Adrenal gland (tissue), 9 donors: ENCODE measurements at regions not wholly inside any gene's neighbourhood (a gene's known extent, or its start where the extent isn't known, plus 50 kb on each side); places are given as distances from the start of the nearest gene placed in this dataset.

Experiments used
- DNase-seq, 7 donors: peaks; one replicate each; pipeline ENCODE4 v3.0.0-alpha.2; 2019 to 2020
- H3K27ac ChIP-seq, 5 donors: fragments of 200-600 bp; sonication (generic) in 4 of 5; 1 replicate in 3 of 5; 2 replicates in 2 of 5; pipeline versions ENCODE4 v1.5.1 to v1.8.0; 2016 to 2020; ENCODE audit warnings: mild to moderate bottlenecking in 1 of 5
- H3K27me3 ChIP-seq: fragments of 200-600 bp; 2 replicates; pipeline ENCODE4 v1.8.0; 2021
- H3K36me3 ChIP-seq, 2 donors: fragments of 200-600 bp; replicated peaks in 1 of 2; 1 replicate in 1 of 2; 2 replicates in 1 of 2; pipeline versions ENCODE4 v1.5.1 to v1.8.0; 2018 to 2022
- H3K4me1 ChIP-seq, 2 donors: fragments of 200-600 bp; replicated peaks in 1 of 2; 1 replicate in 1 of 2; 2 replicates in 1 of 2; pipeline versions ENCODE4 v1.5.1 to v1.8.0; 2018 to 2021
- H3K4me3 ChIP-seq, 4 donors: fragments of 200-600 bp; sonication (generic) in 3 of 4; one replicate each; pipeline ENCODE4 v1.5.1; 2016 to 2018
- H3K9me3 ChIP-seq, 3 donors: fragments of 200-600 bp; sonication (generic) in 1 of 3; replicated peaks in 1 of 3; 1 replicate in 2 of 3; 2 replicates in 1 of 3; pipeline versions ENCODE4 v1.5.1 to v1.8.0; 2016 to 2021
- POLR2A ChIP-seq, 2 donors: fragments of 450-650 bp; IDR thresholded peaks; one replicate each; pipeline ENCODE4 v1.6.1; 2017; ENCODE audit warnings: antibody characterized with exemption in 2 of 2, mild to moderate bottlenecking in 2 of 2, moderate library complexity in 1 of 2
- WGBS, 4 donors: extraction: QIAGEN DNeasy Blood & Tissue Kit in 2 of 4; methylation state at CpG; one replicate each; pipeline versions ENCODE4 v1.1.5 to v1.1.7; 2013 to 2017; 5-methylcytosine and 5-hydroxymethylcytosine counted together
- intact Hi-C, 2 donors: fragments of 100-400 bp; cut with DNase I; formaldehyde crosslinking; loops; one replicate each; pipeline versions ENCODE4 v1.14.1 to v1.15.0; 2022 to 2023
- TF ChIP-seq, protein P1 (sequence below), 6 experiments: fragments of 450-650 bp in 4 of 6; fragments of 200-600 bp in 2 of 6; sonication (generic) in 1 of 6; IDR thresholded peaks; 1 replicate in 5 of 6; 2 replicates in 1 of 6; pipeline versions ENCODE4 v1.5.1 to v1.8.0; 2016 to 2021; ENCODE audit warnings: antibody characterized with exemption in 6 of 6, mild to moderate bottlenecking in 2 of 6, moderate library complexity in 1 of 6
- donor health status: healthy with polysubstance abuse.
- donor health status: Bipolar disorder and iron deficiency.
- donor health status: DM: yes; HTN: yes; CAD: no.
- donor health status: DM: no; HTN: no; CAD: no.
- donor health status: DM: no; HTN: no; CAD: no.

GRCh38 chr20:11128721-11129120 lies 454.9 kb upstream of the JAG1 start:
- no peak for DNase-seq
- intact Hi-C loops = no loop called here
- no peak overlapping the region for H3K27ac ChIP-seq
- 44 to 60% (median 54%) methylated on average over 1 of the region's 1 CpG for WGBS, 4 donors
- no peaks in the 10 kb centered on the region for H3K9me3 ChIP-seq
- no peaks in the 10 kb centered on the region for H3K4me1 ChIP-seq
- H3K4me3 ChIP-seq = no peak overlapping the region
- no peaks in the 10 kb centered on the region for H3K36me3 ChIP-seq
- H3K27me3 ChIP-seq = no peaks in the 10 kb centered on the region
- TF ChIP-seq, protein P1, sequence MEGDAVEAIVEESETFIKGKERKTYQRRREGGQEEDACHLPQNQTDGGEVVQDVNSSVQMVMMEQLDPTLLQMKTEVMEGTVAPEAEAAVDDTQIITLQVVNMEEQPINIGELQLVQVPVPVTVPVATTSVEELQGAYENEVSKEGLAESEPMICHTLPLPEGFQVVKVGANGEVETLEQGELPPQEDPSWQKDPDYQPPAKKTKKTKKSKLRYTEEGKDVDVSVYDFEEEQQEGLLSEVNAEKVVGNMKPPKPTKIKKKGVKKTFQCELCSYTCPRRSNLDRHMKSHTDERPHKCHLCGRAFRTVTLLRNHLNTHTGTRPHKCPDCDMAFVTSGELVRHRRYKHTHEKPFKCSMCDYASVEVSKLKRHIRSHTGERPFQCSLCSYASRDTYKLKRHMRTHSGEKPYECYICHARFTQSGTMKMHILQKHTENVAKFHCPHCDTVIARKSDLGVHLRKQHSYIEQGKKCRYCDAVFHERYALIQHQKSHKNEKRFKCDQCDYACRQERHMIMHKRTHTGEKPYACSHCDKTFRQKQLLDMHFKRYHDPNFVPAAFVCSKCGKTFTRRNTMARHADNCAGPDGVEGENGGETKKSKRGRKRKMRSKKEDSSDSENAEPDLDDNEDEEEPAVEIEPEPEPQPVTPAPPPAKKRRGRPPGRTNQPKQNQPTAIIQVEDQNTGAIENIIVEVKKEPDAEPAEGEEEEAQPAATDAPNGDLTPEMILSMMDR (IDR thresholded peaks at IDR 0.05) = no peak
- TF ChIP-seq POLR2A (IDR thresholded peaks at IDR 0.05) = no peak

- no peak for DNase-seq
- no peak overlapping the region for H3K27ac ChIP-seq
- intact Hi-C loops = no loop called here
- no peaks in the 10 kb centered on the region for H3K36me3 ChIP-seq
- no peaks in the 10 kb centered on the region for H3K27me3 ChIP-seq
- no peaks in the 10 kb centered on the region for H3K9me3 ChIP-seq
- no peak overlapping the region for H3K4me3 ChIP-seq
- H3K4me1 ChIP-seq = no peaks in the 10 kb centered on the region
- WGBS, 4 donors = 81 to 92% (median 88%) methylated on average over 1 of the region's 1 CpG
- TF ChIP-seq, protein P1 (IDR thresholded peaks at IDR 0.05) = no peak
- no peak for TF ChIP-seq POLR2A (IDR thresholded peaks at IDR 0.05)
Observed at GRCh38 chr20:11130554-11131166, 456.9 kb upstream of the JAG1 start.

DNA sequence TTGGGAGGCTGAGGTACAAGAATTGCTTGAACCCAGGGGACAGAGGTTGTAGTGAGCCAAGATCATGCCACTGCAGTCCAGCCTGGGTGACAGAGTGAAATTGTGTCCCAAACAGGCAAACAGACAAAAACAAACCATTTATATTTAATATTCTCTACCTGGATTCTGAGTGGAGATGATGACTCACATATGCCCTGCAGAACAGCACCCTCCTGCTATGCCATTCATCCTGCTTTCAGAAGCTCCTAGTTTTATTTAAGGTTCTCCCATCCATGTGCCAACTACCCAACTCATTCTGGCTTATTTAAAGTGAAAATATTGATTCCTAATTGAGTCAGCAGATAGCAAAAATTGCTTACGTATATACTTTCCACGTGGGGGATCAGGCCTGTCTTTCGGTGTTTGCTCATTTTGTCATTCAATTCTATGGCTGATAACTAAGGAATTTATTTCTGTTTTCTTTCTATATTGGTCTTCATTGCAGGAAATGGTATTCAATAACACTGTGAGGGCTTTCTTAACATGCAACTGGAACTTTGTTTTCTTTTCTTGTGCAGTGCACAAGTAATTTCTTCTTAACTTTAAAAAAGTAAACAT lies 459.1 kb upstream of the JAG1 start:
- Histone ChIP-seq H3K4me3 (no peak overlapping the region), H3K4me1 (no peaks in the 10 kb centered on the region), H3K9me3 (no peaks in the 10 kb centered on the region), H3K36me3 (no peaks in the 10 kb centered on the region), H3K27me3 (no peaks in the 10 kb centered on the region), H3K27ac (no peak overlapping the region)
- TF ChIP-seq, protein P1 (IDR thresholded peaks at IDR 0.05) = no peak
- no peak for TF ChIP-seq POLR2A (IDR thresholded peaks at IDR 0.05)
- 71 to 83% (median 76%) methylated on average over 3 of the region's 3 CpGs for WGBS, 4 donors
- DNase-seq = no peak
- intact Hi-C loops = no loop called here

DNA sequence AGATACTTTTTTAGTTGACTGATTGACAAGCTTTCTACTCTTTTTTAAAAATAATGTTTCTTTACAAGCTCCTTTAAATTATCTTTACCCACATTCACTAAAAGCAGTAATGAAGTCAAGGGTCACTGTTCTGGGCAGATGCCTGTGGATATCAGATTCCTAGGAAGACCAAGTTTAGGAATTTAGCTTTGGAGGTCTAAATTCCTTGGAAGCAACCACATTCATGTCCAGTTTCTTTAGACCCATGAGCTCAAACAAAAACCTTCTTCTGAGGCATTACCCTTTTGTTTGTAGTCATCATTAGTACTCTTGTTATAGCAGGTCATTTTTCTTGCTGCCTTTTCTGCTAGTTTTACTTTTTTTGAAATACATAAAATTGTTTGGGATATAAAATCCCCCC lies 462.9 kb upstream of the JAG1 start:
- Histone ChIP-seq H3K36me3 (no peaks in the 10 kb centered on the region), H3K4me3 (no peak overlapping the region), H3K4me1 (no peaks in the 10 kb centered on the region), H3K9me3 (no peaks in the 10 kb centered on the region), H3K27me3 (no peaks in the 10 kb centered on the region), H3K27ac (no peak overlapping the region)
- DNase-seq = no peak
- TF ChIP-seq, protein P1 (IDR thresholded peaks at IDR 0.05) = no peak
- TF ChIP-seq POLR2A (IDR thresholded peaks at IDR 0.05) = no peak
- intact Hi-C loops = no loop called here
